PC-3 (cell line): ENCODE measurements at regions not wholly inside any gene's neighbourhood (a gene's known extent, or its start where the extent isn't known, plus 50 kb on each side); places are given as distances from the start of the nearest gene placed in this dataset.

Source experiments
- ATAC-seq: fragments of 200-7000 bp; cut with Tn5 transposase; 2 replicates; pipeline ENCODE4 v1.9.1; 2020; ENCODE audit warnings: mild to moderate bottlenecking, moderate library complexity
- BruUV-seq: library from RNA; stranded (reverse); fragments of 400-500 nt; replicated peaks from 2 replicates; lab custom pipeline; 2021; lab: Mats Ljungman, UMichigan
- CTCF ChIA-PET: fragments of 300-600 bp; sonication (Branson Sonifier 250); formaldehyde crosslinking; loops from one replicate; lab custom pipeline; 2022; ENCODE audit warnings: antibody characterized with exemption; lab: Charles Lee
- POLR2A ChIA-PET: fragments of 300-600 bp; sonication (Branson Sonifier 250); formaldehyde crosslinking; loops from one replicate; lab custom pipeline; 2022; ENCODE audit warnings: antibody characterized with exemption; ENCODE audit not compliant: unreplicated experiment; lab: Charles Lee
- DNase-seq: peaks from one replicate; pipeline ENCODE4 v3.0.0-alpha.2; 2015
- H2AFZ ChIP-seq: fragments of 300-600 bp; sonication (generic); 2 replicates; pipeline ENCODE4 v1.6.0; 2016; ENCODE audit warnings: antibody characterized with exemption, low read length
- H3F3A ChIP-seq: fragments of 300-600 bp; sonication (generic); one replicate; pipeline ENCODE4 v1.6.0; 2017; ENCODE audit warnings: antibody characterized with exemption, low read length, control low read depth, mild to moderate bottlenecking; ENCODE audit not compliant: unreplicated experiment
- H3K27ac ChIP-seq: fragments of 300-600 bp; sonication (generic); 2 replicates; pipeline ENCODE4 v1.5.1; 2016; ENCODE audit warnings: mild to moderate bottlenecking, low read length
- H3K27me3 ChIP-seq: fragments of 300-600 bp; sonication (generic); 2 replicates; pipeline ENCODE4 v1.6.1; 2016; ENCODE audit warnings: low read length, mixed read lengths
- H3K36me3 ChIP-seq: fragments of 300-600 bp; sonication (generic); 2 replicates; pipeline ENCODE4 v1.6.1; 2016; ENCODE audit warnings: low read depth, mixed run types, low read length, mixed read lengths
- H3K4me1 ChIP-seq: fragments of 300-600 bp; sonication (generic); 2 replicates; pipeline ENCODE4 v1.5.1; 2016; ENCODE audit warnings: low read length; ENCODE audit not compliant: insufficient read depth
- H3K4me2 ChIP-seq: fragments of 300-600 bp; sonication (generic); 2 replicates; pipeline ENCODE4 v1.6.0; 2016; ENCODE audit warnings: low read length
- H3K4me3 ChIP-seq: fragments of 300-600 bp; sonication (generic); 2 replicates; pipeline ENCODE4 v1.5.1; 2016; ENCODE audit warnings: mild to moderate bottlenecking, low read length, mixed read lengths
- H3K79me2 ChIP-seq: fragments of 300-600 bp; sonication (generic); 2 replicates; pipeline ENCODE4 v1.6.1; 2017; ENCODE audit warnings: low read length, mixed read lengths
- H3K9ac ChIP-seq: fragments of 300-600 bp; sonication (generic); 2 replicates; pipeline ENCODE4 v1.6.0; 2016; ENCODE audit warnings: mild to moderate bottlenecking, low read length
- H3K9me2 ChIP-seq: fragments of 300-600 bp; sonication (generic); replicated peaks from 2 replicates; pipeline ENCODE4 v1.6.1; 2016; ENCODE audit warnings: mixed run types, low read length, mixed read lengths
- H3K9me3 ChIP-seq: fragments of 300-600 bp; sonication (generic); 2 replicates; pipeline ENCODE4 v1.6.1; 2016; ENCODE audit warnings: low read length, mixed read lengths
- H4K20me1 ChIP-seq: fragments of 300-600 bp; sonication (generic); 2 replicates; pipeline ENCODE4 v1.6.1; 2016; ENCODE audit warnings: low read length, mixed read lengths
- CTCF ChIP-seq: fragments of 300-600 bp; sonication (generic); conservative IDR thresholded peaks from 2 replicates; pipeline ENCODE4 v1.5.1; 2017; ENCODE audit warnings: antibody characterized with exemption, low read depth, mild to moderate bottlenecking, low read length
- EZH2 ChIP-seq: fragments of 300-600 bp; sonication (generic); IDR thresholded peaks from one replicate; pipeline ENCODE4 v1.6.1; 2017; ENCODE audit warnings: antibody characterized with exemption, mild to moderate bottlenecking, low read length; ENCODE audit not compliant: unreplicated experiment
- EZH2phosphoT487 ChIP-seq: fragments of 300-600 bp; sonication (generic); IDR thresholded peaks from 2 replicates; pipeline ENCODE4 v1.6.1; 2018; ENCODE audit warnings: mild to moderate bottlenecking, antibody characterized with exemption, low read length, borderline replicate concordance
- intact Hi-C: fragments of 100-400 bp; cut with micrococcal nuclease; formaldehyde crosslinking; loops from 2 replicates; pipeline ENCODE4 v1.9.0; 2023

GRCh38 chr12:67926063-67926462 lies 63.2 kb upstream of the IFNG-AS1 start:
- Histone ChIP-seq H3K27ac (no peak overlapping the region), H2AFZ (no peak overlapping the region), H3K9me3 (no peaks in the 10 kb centered on the region), H3K9ac (no peak overlapping the region), H3K9me2 (no peaks in the 10 kb centered on the region), H3K4me2 (no peak overlapping the region), H3F3A (no peaks in the 10 kb centered on the region), H3K27me3 (no peaks in the 10 kb centered on the region), H3K36me3 (no peaks in the 10 kb centered on the region), H3K4me3 (no peak overlapping the region), H3K79me2 (no peaks in the 10 kb centered on the region), H3K4me1 (peaks cover 7% of the 10 kb centered on the region), H4K20me1 (no peaks in the 10 kb centered on the region)
- no peak for TF ChIP-seq EZH2phosphoT487
- TF ChIP-seq CTCF, result no peak
- TF ChIP-seq EZH2, result no peak
- no peak for ATAC-seq
- POLR2A ChIA-PET, result no interaction called here
- intact Hi-C loops, result loop anchor here (5.0 kb wide), 1 partner anchor 274 kb away; no protein-coding TSS in a partner anchor
- CTCF ChIA-PET, result no interaction called here
- BruUV-seq, result no TSS peak
- DNase-seq, result no peak

- H3K9me2 ChIP-seq, result no peaks in the 10 kb centered on the region
- H4K20me1 ChIP-seq, result no peaks in the 10 kb centered on the region
- ChIA-PET POLR2A (interaction anchor here (0.6 kb wide), 1 partner anchor 213 kb away, joined by 6 read pairs; no protein-coding TSS in a partner anchor), CTCF (no interaction called here)
- H3F3A ChIP-seq, result no peaks in the 10 kb centered on the region
- no peak overlapping the region for H3K27ac ChIP-seq
- H3K9ac ChIP-seq, result no peak overlapping the region
- intact Hi-C loops, result loop anchor here (5.0 kb wide), 1 partner anchor 275 kb away; no protein-coding TSS in a partner anchor
- TF ChIP-seq CTCF (no peak), EZH2phosphoT487 (no peak), EZH2 (no peak)
- DNase-seq (no peak), ATAC-seq (no peak)
- H3K27me3 ChIP-seq, result no peaks in the 10 kb centered on the region
- no peak overlapping the region for H3K4me3 ChIP-seq
- no peak overlapping the region for H3K4me2 ChIP-seq
- no peaks in the 10 kb centered on the region for H3K9me3 ChIP-seq
- no peaks in the 10 kb centered on the region for H3K36me3 ChIP-seq
- H3K4me1 ChIP-seq, result no peaks in the 10 kb centered on the region
- no TSS peak for BruUV-seq
- no peaks in the 10 kb centered on the region for H3K79me2 ChIP-seq
- H2AFZ ChIP-seq, result no peak overlapping the region
These were observed 61.9 kb upstream of the IFNG-AS1 start for GRCh38 chr12:67927324-67927723.

GRCh38 chr12:67927815-67928214 lies 61.4 kb upstream of the IFNG-AS1 start:
- BruUV-seq, result no TSS peak
- H3K9ac ChIP-seq, result no peak overlapping the region
- TF ChIP-seq EZH2phosphoT487 (no peak), EZH2 (no peak), CTCF (no peak)
- no peaks in the 10 kb centered on the region for H3K4me1 ChIP-seq
- no peak overlapping the region for H3K4me3 ChIP-seq
- H3K79me2 ChIP-seq, result no peaks in the 10 kb centered on the region
- no peak overlapping the region for H2AFZ ChIP-seq
- no peaks in the 10 kb centered on the region for H3K9me2 ChIP-seq
- intact Hi-C loops, result loop anchor here (5.0 kb wide), 1 partner anchor 276 kb away; no protein-coding TSS in a partner anchor
- H3K36me3 ChIP-seq, result no peaks in the 10 kb centered on the region
- no peak for DNase-seq
- H3K4me2 ChIP-seq, result no peak overlapping the region
- no peaks in the 10 kb centered on the region for H3K27me3 ChIP-seq
- CTCF ChIA-PET, result no interaction called here
- H3F3A ChIP-seq, result no peaks in the 10 kb centered on the region
- no peaks in the 10 kb centered on the region for H3K9me3 ChIP-seq
- ATAC-seq, result no peak
- POLR2A ChIA-PET, result no interaction called here
- H4K20me1 ChIP-seq, result no peaks in the 10 kb centered on the region
- no peak overlapping the region for H3K27ac ChIP-seq
